ENCODE measurements at regions not wholly inside any gene's neighbourhood (a gene's known extent, or its start where the extent isn't known, plus 50 kb on each side); places are given as distances from the start of the nearest gene placed in this dataset.

- no peak for DNase-seq (ENCODE audit: low read depth in 1 of 2, low spot score in 1 of 2)
- H3K27me3 ChIP-seq (ENCODE audit: insufficient read depth, poor library complexity, severe bottlenecking) = peaks cover 4% of the 10 kb centered on the region
Measured at GRCh38 chr7:155227788-155228458, 69.8 kb upstream of the INSIG1 start.

GRCh38 chr7:155228459-155228845, 69.2 kb upstream of the INSIG1 start:
- H3K27me3 ChIP-seq (ENCODE audit: insufficient read depth, poor library complexity, severe bottlenecking) = peaks cover 4% of the 10 kb centered on the region
- no peak overlapping the region for H3K27ac ChIP-seq (replicated peaks)
- no peak for DNase-seq (ENCODE audit: low read depth in 1 of 2, low spot score in 1 of 2)
- TF ChIP-seq POLR2AphosphoS5 (IDR thresholded peaks at IDR 0.05; ENCODE audit: low read depth) (no peak), GABPA (IDR thresholded peaks at IDR 0.05; ENCODE audit: low read depth) (no peak), REST (IDR thresholded peaks at IDR 0.05; ENCODE audit: insufficient replicate concordance, low read depth) (no peak), SPI1 (IDR thresholded peaks at IDR 0.05; ENCODE audit: borderline replicate concordance, low read depth) (no peak), CTCF (IDR thresholded peaks at IDR 0.05; ENCODE audit: insufficient read depth, low read length) (no peak)
- H3K4me3 ChIP-seq (replicated peaks; ENCODE audit: insufficient read depth, low read length) = no peak overlapping the region

More at GRCh38 chr7:155227788-155228458, 69.8 kb upstream of the INSIG1 start:
- TF ChIP-seq REST (IDR thresholded peaks at IDR 0.05; ENCODE audit: insufficient replicate concordance, low read depth) (no peak), CTCF (IDR thresholded peaks at IDR 0.05; ENCODE audit: insufficient read depth, low read length) (no peak), SPI1 (IDR thresholded peaks at IDR 0.05; ENCODE audit: borderline replicate concordance, low read depth) (no peak), GABPA (IDR thresholded peaks at IDR 0.05; ENCODE audit: low read depth) (no peak), POLR2AphosphoS5 (IDR thresholded peaks at IDR 0.05; ENCODE audit: low read depth) (no peak)
- H3K27ac ChIP-seq (replicated peaks) = no peak overlapping the region
- H3K4me3 ChIP-seq (replicated peaks; ENCODE audit: insufficient read depth, low read length) = no peak overlapping the region

- H3K4me3 ChIP-seq (replicated peaks; ENCODE audit: insufficient read depth, low read length) = no peak overlapping the region
- no peak for DNase-seq (ENCODE audit: low read depth in 1 of 2, low spot score in 1 of 2)
- H3K27me3 ChIP-seq (ENCODE audit: insufficient read depth, poor library complexity, severe bottlenecking) = peaks cover 4% of the 10 kb centered on the region
- no peak overlapping the region for H3K27ac ChIP-seq (replicated peaks)
- TF ChIP-seq REST (IDR thresholded peaks at IDR 0.05; ENCODE audit: insufficient replicate concordance, low read depth) (no peak), POLR2AphosphoS5 (IDR thresholded peaks at IDR 0.05; ENCODE audit: low read depth) (no peak), SPI1 (IDR thresholded peaks at IDR 0.05; ENCODE audit: borderline replicate concordance, low read depth) (no peak), GABPA (IDR thresholded peaks at IDR 0.05; ENCODE audit: low read depth) (no peak), CTCF (IDR thresholded peaks at IDR 0.05; ENCODE audit: insufficient read depth, low read length) (no peak)
Measured at GRCh38 chr7:155228894-155229293, 68.8 kb upstream of the INSIG1 start.

Measured in HL-60 (cell line).